NCI-H226 (cell line): ENCODE measurements at regions not wholly inside any gene's neighbourhood (a gene's known extent, or its start where the extent isn't known, plus 50 kb on each side); places are given as distances from the start of the nearest gene placed in this dataset.
"Not testable (repeated sequence)": the region's sequence is repeated elsewhere in the genome, so short reads cannot be mapped to it uniquely, and the experiment has no call there.

Source experiments
- DNase-seq: peaks from one replicate; pipeline ENCODE4 v3.0.0-alpha.2; 2015

- DNase-seq = no peak
Measured at GRCh38 chr2:53257287-53257686, 510.3 kb upstream of the CHAC2 start.

- no peak for DNase-seq
Measured at GRCh38 chr2:53253244-53253643, 514.4 kb upstream of the CHAC2 start.

GRCh38 chr2:53252115-53252514 is 515.5 kb upstream of the CHAC2 start:
- no peak for DNase-seq

- DNase-seq = no peak
Measured at GRCh38 chr2:53247956-53248735, 519.5 kb upstream of the CHAC2 start.

GRCh38 chr2:53243430-53243829 is 524.2 kb upstream of the CHAC2 start:
- no peak for DNase-seq

GRCh38 chr2:53242090-53242489 is 525.5 kb upstream of the CHAC2 start:
- no peak for DNase-seq

GRCh38 chr2:53235836-53236582 is 531.6 kb upstream of the CHAC2 start:
- peak; percentile 18 for DNase-seq

- DNase-seq = no peak
Measured at GRCh38 chr2:53234548-53234903, 533.1 kb upstream of the CHAC2 start.

- no peak for DNase-seq
Measured at GRCh38 chr2:53233759-53234547, 533.7 kb upstream of the CHAC2 start.

- DNase-seq = no peak
Measured at GRCh38 chr2:53231908-53232307, 535.7 kb upstream of the CHAC2 start.

- no peak for DNase-seq
Measured at GRCh38 chr2:53230691-53231090, 536.9 kb upstream of the CHAC2 start.

- no peak for DNase-seq
Measured at GRCh38 chr2:53227535-53227934, 540.1 kb upstream of the CHAC2 start.

- no peak for DNase-seq
Measured at GRCh38 chr2:53220969-53221368, 546.6 kb upstream of the CHAC2 start.

- DNase-seq = no peak
Measured at GRCh38 chr2:53217250-53217649, 550.4 kb upstream of the CHAC2 start.

- no peak for DNase-seq
Measured at GRCh38 chr2:53216805-53217204, 550.8 kb upstream of the CHAC2 start.

GRCh38 chr2:53212576-53212975 is 555.0 kb upstream of the CHAC2 start:
- no peak for DNase-seq

- DNase-seq = no peak
Measured at GRCh38 chr2:53211201-53211774, 556.3 kb upstream of the CHAC2 start.

- DNase-seq = no peak
Measured at GRCh38 chr2:53210538-53210937, 557.1 kb upstream of the CHAC2 start.

- no peak for DNase-seq
Measured at GRCh38 chr2:53209679-53210458, 557.7 kb upstream of the CHAC2 start.

- DNase-seq = no peak
Measured at GRCh38 chr2:53208815-53209214, 558.8 kb upstream of the CHAC2 start.

GRCh38 chr2:53206226-53206625 is 561.4 kb upstream of the CHAC2 start:
- DNase-seq = not testable (repeated sequence)

GRCh38 chr2:53202063-53202462 is 565.5 kb upstream of the CHAC2 start:
- DNase-seq = peak; percentile 83
